HepG2 (cell line): ENCODE measurements at regions not wholly inside any gene's neighbourhood (a gene's known extent, or its start where the extent isn't known, plus 50 kb on each side); places are given as distances from the start of the nearest gene placed in this dataset.

Experiments
- ATAC-seq: fragments of 200-7000 bp; cut with Tn5 transposase; 3 replicates; pipeline ENCODE4 v1.9.1; 2020; ENCODE audit warnings: mild to moderate bottlenecking, moderate library complexity
- BruUV-seq: library from RNA; stranded (reverse); fragments of 400-500 nt; replicated peaks from 2 replicates; lab custom pipeline; 2021; lab: Mats Ljungman, UMichigan
- CTCF ChIA-PET: fragments of 300-600 bp; formaldehyde crosslinking; extraction: SDS; loops from one replicate; lab custom pipeline; 2021; ENCODE audit warnings: low total read pairs, inconsistent platforms, low intra/inter-chr PET ratio; lab: Yijun Ruan, JAX
- POLR2A ChIA-PET: fragments of 350-600 bp; sonication (Branson Sonifier 250); formaldehyde crosslinking; loops from one replicate; lab custom pipeline; 2020; ENCODE audit warnings: antibody characterized with exemption, inconsistent platforms; lab: Yijun Ruan, JAX
- DNase-seq: peaks from one replicate; pipeline ENCODE4 v3.0.0-alpha.2; 2015; ENCODE audit warnings: low spot score
- FAIRE-seq: peaks from 3 replicates; lab custom pipeline; 2011; peaks lifted over from hg19 to GRCh38; lab: Jason Lieb, UNC
- H2AFZ ChIP-seq: one replicate; pipeline ENCODE4 v1.6.1; 2011; ENCODE audit warnings: low read length, inconsistent platforms
- H3K27ac ChIP-seq: fragments of 300-600 bp; 3 replicates; pipeline ENCODE4 v1.8.0; 2011; ENCODE audit warnings: mixed run types, mild to moderate bottlenecking, mixed read lengths, low read length, inconsistent platforms; ENCODE audit not compliant: insufficient read depth; ENCODE audit errors: extremely low read length
- H3K27me3 ChIP-seq, 2 experiments: fragments of 200-600 bp in 1 of 2; 2 replicates in 1 of 2; 3 replicates in 1 of 2; pipeline versions ENCODE4 v1.6.0 to v1.8.0; 2011; ENCODE audit warnings: low read length in 2 of 2, mild to moderate bottlenecking in 2 of 2, moderate library complexity in 2 of 2, inconsistent platforms in 1 of 2; ENCODE audit not compliant: insufficient read depth in 2 of 2, control insufficient read depth in 1 of 2
- H3K36me3 ChIP-seq, 2 experiments: fragments of 200-600 bp in 1 of 2; replicated peaks in 1 of 2; 2 replicates in 1 of 2; 3 replicates in 1 of 2; pipeline versions ENCODE4 v1.5.1 to v1.8.0; 2011; ENCODE audit warnings: low read length in 2 of 2, inconsistent platforms in 1 of 2; ENCODE audit not compliant: insufficient read depth in 2 of 2, control insufficient read depth in 1 of 2
- H3K4me1 ChIP-seq: 2 replicates; pipeline ENCODE4 v1.5.1; 2012; ENCODE audit warnings: low read length, inconsistent platforms; ENCODE audit not compliant: insufficient read depth
- H3K4me2 ChIP-seq: 2 replicates; pipeline ENCODE4 v1.6.0; 2011; ENCODE audit warnings: low read depth, low read length, inconsistent platforms
- H3K4me3 ChIP-seq, 3 experiments: fragments of 200-600 bp in 1 of 3; sonication (generic), shearing (Covaris generic) in 1 of 3; replicated peaks in 1 of 3; 2 replicates each; pipeline ENCODE4 v1.5.1; 2011 to 2016; ENCODE audit warnings: low read length in 3 of 3, inconsistent platforms in 2 of 3, low read depth in 2 of 3, mild to moderate bottlenecking in 2 of 3, control low read depth in 1 of 3, mixed read lengths in 1 of 3; ENCODE audit not compliant: insufficient read depth in 1 of 3
- H3K79me2 ChIP-seq: one replicate; pipeline ENCODE4 v1.6.1; 2011; ENCODE audit warnings: low read length, inconsistent platforms; ENCODE audit not compliant: insufficient read depth
- H3K9ac ChIP-seq: 2 replicates; pipeline ENCODE4 v1.6.0; 2011; ENCODE audit warnings: mild to moderate bottlenecking, low read depth, low read length, inconsistent platforms; ENCODE audit not compliant: insufficient read depth
- H3K9me3 ChIP-seq: 2 replicates; pipeline ENCODE4 v1.5.1; 2012; ENCODE audit warnings: mild to moderate bottlenecking, low read length
- H4K20me1 ChIP-seq: 2 replicates; pipeline ENCODE4 v1.6.0; 2011; ENCODE audit warnings: inconsistent platforms, mild to moderate bottlenecking, low read length, moderate library complexity; ENCODE audit not compliant: insufficient read depth
- MYC ChIP-seq: sonication (generic); formaldehyde crosslinking; IDR thresholded peaks from 2 replicates; pipeline ENCODE4 v1.9.0; 2021; ENCODE audit warnings: missing genetic modification reagents, borderline replicate concordance
- SMARCE1 ChIP-seq: fragments of 450-650 bp; IDR thresholded peaks from 2 replicates; pipeline ENCODE4 v1.6.1; 2017; ENCODE audit warnings: borderline replicate concordance
- TCF12 ChIP-seq, 2 experiments: fragments of 450-650 bp in 1 of 2; sonication (generic) in 1 of 2; formaldehyde crosslinking in 1 of 2; IDR thresholded peaks; 2 replicates each; pipeline versions ENCODE4 v1.6.1 to v1.8.0; 2017 to 2022; ENCODE audit warnings: antibody characterized with exemption in 1 of 2, mild to moderate bottlenecking in 1 of 2, missing genetic modification reagents in 1 of 2, moderate library complexity in 1 of 2
- ZNF335 ChIP-seq: sonication (generic); formaldehyde crosslinking; IDR thresholded peaks from 2 replicates; pipeline ENCODE4 v1.4.0; 2020; ENCODE audit warnings: missing genetic modification reagents
- WGBS: methylation state at CpG from one replicate; pipeline ENCODE4 v1.1.6; 2017; ENCODE audit warnings: low lambda C conversion rate; 5-methylcytosine and 5-hydroxymethylcytosine counted together
- in situ Hi-C: cut with HindIII; loops from 2 replicates; pipeline ENCODE4 v1.10.0; 2017; ENCODE audit warnings: low pct_unique_long_range_greater_than_20kb; ENCODE audit not compliant: extremely low pct_ligation_motif_present
- intact Hi-C: fragments of 100-400 bp; cut with micrococcal nuclease; formaldehyde crosslinking; loops from one replicate; pipeline ENCODE4 v1.10.0; 2022; ENCODE audit not compliant: unreplicated experiment
- TF ChIP-seq, protein P1 (sequence below): IDR thresholded peaks from 2 replicates; pipeline ENCODE4 v1.6.1; 2016; ENCODE audit warnings: low read depth, missing genetic modification reagents, missing compliant biosample characterization
- TF ChIP-seq, protein P2 (sequence below): sonication (generic); formaldehyde crosslinking; IDR thresholded peaks from 2 replicates; pipeline ENCODE4 v1.4.0; 2020; ENCODE audit warnings: missing genetic modification reagents

DNA sequence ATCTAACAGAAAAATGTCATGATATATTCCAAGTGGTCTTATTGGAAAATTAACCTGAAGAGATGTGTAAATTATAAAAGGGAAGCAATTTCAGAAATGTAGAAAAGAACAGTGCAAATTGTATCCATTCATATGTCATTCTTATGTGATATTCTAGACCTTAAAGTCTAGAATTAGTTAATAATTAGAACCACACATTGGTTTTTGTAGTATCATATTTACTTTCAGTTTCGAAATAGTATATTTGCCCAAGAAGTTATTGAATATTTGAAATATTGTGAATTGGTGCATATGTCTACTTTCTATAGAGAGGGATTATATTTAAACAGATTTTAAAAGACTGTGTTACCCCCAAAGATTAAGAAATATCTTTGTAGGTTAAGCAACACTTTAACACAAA is 1348.6 kb upstream of the ACVR2A start (continued):
- TF ChIP-seq, protein P1, sequence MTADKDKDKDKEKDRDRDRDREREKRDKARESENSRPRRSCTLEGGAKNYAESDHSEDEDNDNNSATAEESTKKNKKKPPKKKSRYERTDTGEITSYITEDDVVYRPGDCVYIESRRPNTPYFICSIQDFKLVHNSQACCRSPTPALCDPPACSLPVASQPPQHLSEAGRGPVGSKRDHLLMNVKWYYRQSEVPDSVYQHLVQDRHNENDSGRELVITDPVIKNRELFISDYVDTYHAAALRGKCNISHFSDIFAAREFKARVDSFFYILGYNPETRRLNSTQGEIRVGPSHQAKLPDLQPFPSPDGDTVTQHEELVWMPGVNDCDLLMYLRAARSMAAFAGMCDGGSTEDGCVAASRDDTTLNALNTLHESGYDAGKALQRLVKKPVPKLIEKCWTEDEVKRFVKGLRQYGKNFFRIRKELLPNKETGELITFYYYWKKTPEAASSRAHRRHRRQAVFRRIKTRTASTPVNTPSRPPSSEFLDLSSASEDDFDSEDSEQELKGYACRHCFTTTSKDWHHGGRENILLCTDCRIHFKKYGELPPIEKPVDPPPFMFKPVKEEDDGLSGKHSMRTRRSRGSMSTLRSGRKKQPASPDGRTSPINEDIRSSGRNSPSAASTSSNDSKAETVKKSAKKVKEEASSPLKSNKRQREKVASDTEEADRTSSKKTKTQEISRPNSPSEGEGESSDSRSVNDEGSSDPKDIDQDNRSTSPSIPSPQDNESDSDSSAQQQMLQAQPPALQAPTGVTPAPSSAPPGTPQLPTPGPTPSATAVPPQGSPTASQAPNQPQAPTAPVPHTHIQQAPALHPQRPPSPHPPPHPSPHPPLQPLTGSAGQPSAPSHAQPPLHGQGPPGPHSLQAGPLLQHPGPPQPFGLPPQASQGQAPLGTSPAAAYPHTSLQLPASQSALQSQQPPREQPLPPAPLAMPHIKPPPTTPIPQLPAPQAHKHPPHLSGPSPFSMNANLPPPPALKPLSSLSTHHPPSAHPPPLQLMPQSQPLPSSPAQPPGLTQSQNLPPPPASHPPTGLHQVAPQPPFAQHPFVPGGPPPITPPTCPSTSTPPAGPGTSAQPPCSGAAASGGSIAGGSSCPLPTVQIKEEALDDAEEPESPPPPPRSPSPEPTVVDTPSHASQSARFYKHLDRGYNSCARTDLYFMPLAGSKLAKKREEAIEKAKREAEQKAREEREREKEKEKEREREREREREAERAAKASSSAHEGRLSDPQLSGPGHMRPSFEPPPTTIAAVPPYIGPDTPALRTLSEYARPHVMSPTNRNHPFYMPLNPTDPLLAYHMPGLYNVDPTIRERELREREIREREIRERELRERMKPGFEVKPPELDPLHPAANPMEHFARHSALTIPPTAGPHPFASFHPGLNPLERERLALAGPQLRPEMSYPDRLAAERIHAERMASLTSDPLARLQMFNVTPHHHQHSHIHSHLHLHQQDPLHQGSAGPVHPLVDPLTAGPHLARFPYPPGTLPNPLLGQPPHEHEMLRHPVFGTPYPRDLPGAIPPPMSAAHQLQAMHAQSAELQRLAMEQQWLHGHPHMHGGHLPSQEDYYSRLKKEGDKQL, result no peak

DNA sequence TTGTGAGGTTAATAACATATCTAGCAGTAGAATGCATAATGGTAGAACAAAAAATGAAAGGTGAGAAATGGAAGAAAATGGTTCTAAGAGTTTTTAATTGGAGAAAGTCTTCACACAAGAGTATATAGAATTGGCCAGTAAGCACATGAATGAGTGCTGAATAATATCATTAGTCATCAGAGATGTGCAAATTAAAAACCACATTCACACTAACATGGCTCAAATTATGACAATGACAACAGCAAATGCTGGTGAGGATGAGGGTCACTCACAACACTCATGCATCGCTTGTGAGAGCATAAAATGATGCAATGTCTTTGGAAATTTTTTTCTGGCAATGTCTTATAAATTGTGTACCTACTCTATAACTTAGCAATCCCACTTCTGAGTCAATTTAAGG is 1355.4 kb upstream of the ACVR2A start:
- POLR2A ChIA-PET, result no interaction called here
- no peak overlapping the region for H3K4me2 ChIP-seq
- FAIRE-seq (no peak), ATAC-seq (no peak), DNase-seq (no peak)
- TF ChIP-seq TCF12 (IDR thresholded peaks at IDR 0.05) (no peak), TCF12 (CRISPR knock-in tag; IDR thresholded peaks at IDR 0.05) (no peak), SMARCE1 (no peak), ZNF335 (CRISPR knock-in tag) (no peak), MYC (CRISPR knock-in tag) (no peak)
- TF ChIP-seq, protein P2, sequence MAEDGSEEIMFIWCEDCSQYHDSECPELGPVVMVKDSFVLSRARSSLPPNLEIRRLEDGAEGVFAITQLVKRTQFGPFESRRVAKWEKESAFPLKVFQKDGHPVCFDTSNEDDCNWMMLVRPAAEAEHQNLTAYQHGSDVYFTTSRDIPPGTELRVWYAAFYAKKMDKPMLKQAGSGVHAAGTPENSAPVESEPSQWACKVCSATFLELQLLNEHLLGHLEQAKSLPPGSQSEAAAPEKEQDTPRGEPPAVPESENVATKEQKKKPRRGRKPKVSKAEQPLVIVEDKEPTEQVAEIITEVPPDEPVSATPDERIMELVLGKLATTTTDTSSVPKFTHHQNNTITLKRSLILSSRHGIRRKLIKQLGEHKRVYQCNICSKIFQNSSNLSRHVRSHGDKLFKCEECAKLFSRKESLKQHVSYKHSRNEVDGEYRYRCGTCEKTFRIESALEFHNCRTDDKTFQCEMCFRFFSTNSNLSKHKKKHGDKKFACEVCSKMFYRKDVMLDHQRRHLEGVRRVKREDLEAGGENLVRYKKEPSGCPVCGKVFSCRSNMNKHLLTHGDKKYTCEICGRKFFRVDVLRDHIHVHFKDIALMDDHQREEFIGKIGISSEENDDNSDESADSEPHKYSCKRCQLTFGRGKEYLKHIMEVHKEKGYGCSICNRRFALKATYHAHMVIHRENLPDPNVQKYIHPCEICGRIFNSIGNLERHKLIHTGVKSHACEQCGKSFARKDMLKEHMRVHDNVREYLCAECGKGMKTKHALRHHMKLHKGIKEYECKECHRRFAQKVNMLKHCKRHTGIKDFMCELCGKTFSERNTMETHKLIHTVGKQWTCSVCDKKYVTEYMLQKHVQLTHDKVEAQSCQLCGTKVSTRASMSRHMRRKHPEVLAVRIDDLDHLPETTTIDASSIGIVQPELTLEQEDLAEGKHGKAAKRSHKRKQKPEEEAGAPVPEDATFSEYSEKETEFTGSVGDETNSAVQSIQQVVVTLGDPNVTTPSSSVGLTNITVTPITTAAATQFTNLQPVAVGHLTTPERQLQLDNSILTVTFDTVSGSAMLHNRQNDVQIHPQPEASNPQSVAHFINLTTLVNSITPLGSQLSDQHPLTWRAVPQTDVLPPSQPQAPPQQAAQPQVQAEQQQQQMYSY, result no peak
- H3K79me2 ChIP-seq, result no peaks in the 10 kb centered on the region
- no TSS peak for BruUV-seq
- no peaks in the 10 kb centered on the region for H4K20me1 ChIP-seq
- in situ Hi-C loops, result no loop called here
- H2AFZ ChIP-seq, result no peak overlapping the region
- no peak overlapping the region for H3K4me3 ChIP-seq
- H3K9ac ChIP-seq, result no peak overlapping the region
- H3K27ac ChIP-seq, result no peak overlapping the region
- WGBS, result 3% methylated on average over 1 of the region's 1 CpG
- peaks cover 13% of the 10 kb centered on the region for H3K9me3 ChIP-seq
- H3K27me3 ChIP-seq, result no peaks in the 10 kb centered on the region
- H3K4me1 ChIP-seq, result no peaks in the 10 kb centered on the region
- H3K36me3 ChIP-seq, result no peaks in the 10 kb centered on the region
- intact Hi-C loops, result no loop called here
- CTCF ChIA-PET, result no interaction called here
